Left colon (tissue), 2 donors: ENCODE measurements at regions not wholly inside any gene's neighbourhood (a gene's known extent, or its start where the extent isn't known, plus 50 kb on each side); places are given as distances from the start of the nearest gene placed in this dataset.
A peak's percentile ranks its signal among the peaks of the same experiment; 100 is the strongest.

Experiments used
- ATAC-seq: fragments of 200-7000 bp; cut with Tn5 transposase; one replicate; pipeline ENCODE4 v1.9.1; 2020; ENCODE audit warnings: mild to moderate bottlenecking, moderate library complexity
- DNase-seq, 2 donors: peaks; one replicate each; pipeline ENCODE4 v3.0.0-alpha.2; 2020
- intact Hi-C, 2 donors: fragments of 100-400 bp; cut with DNase I in 1 of 2; cut with micrococcal nuclease in 1 of 2; formaldehyde crosslinking; loops; one replicate each; pipeline versions ENCODE4 v1.11.2 to v1.14.0; 2022; cut with DNase I, micrococcal nuclease
- donor health status: DM: no; HTN: no; CAD: no.
- donor health status: DM: yes; HTN: yes; CAD: no.

GRCh38 chr5:72628771-72629371 is 121.7 kb upstream of the ZNF366 start:
- peak; percentile 97 for ATAC-seq
- DNase-seq, result no peak
- intact Hi-C loops, result no loop called here

- intact Hi-C loops, result no loop called here
- DNase-seq, result no peak
- ATAC-seq, result no peak
Measured at GRCh38 chr5:72625332-72625731, 118.1 kb upstream of the ZNF366 start.

- intact Hi-C loops, result no loop called here
- no peak for DNase-seq
- ATAC-seq, result no peak
Measured at GRCh38 chr5:72624641-72625236, 117.5 kb upstream of the ZNF366 start.

- ATAC-seq (no peak), DNase-seq (no peak)
- intact Hi-C loops, result no loop called here
Measured at GRCh38 chr5:72623936-72624335, 116.7 kb upstream of the ZNF366 start.

GRCh38 chr5:72623323-72623722 is 116.1 kb upstream of the ZNF366 start:
- intact Hi-C loops, result no loop called here
- DNase-seq, result no peak
- no peak for ATAC-seq

GRCh38 chr5:72622170-72622760 is 115.1 kb upstream of the ZNF366 start:
- ATAC-seq (no peak), DNase-seq (no peak)
- intact Hi-C loops, result no loop called here

DNA sequence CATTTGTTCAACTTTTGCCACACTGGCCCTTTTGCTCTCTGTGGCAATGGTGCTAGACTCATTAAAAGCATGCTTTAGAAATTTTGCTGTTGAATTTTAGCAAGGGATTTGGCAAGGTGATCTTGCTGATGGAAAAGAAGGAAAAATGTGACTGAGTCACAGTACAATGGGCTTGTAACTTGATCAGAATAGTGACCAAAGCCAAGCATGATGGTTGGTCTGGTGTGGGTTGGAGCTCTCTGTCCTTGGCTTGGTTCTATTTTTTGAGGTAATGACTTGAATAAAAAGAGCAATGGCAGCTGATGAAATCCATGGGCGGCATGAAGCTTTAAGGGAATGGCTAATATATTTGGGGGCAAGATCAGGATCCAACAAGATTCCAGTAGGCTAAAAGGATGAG is 114.4 kb upstream of the ZNF366 start:
- DNase-seq (no peak), ATAC-seq (no peak)
- intact Hi-C loops, result no loop called here

- intact Hi-C loops, result no loop called here
- ATAC-seq (no peak), DNase-seq (no peak)
Measured at GRCh38 chr5:72619677-72620076, 112.5 kb upstream of the ZNF366 start.

DNA sequence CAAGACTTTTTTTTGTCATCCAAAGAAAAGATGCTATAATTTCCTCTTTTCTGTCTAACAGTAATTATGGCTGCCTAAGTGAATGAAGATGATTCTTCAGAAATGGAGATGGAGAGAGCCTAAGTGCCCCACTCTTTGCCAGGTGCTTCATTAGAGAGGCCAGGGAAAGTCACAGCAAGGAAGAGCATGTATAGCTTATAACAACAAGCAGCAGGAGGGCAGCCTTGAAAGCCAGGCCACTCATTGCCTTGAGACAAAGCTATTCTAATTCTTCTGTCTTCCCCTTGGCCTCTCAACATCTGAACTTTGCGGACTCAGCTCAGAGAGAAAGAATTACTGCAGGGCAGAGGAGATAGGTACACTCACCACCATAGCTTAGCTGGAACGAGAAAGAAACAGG is 112.0 kb upstream of the ZNF366 start:
- intact Hi-C loops, result no loop called here
- ATAC-seq (no peak), DNase-seq (no peak)

DNA sequence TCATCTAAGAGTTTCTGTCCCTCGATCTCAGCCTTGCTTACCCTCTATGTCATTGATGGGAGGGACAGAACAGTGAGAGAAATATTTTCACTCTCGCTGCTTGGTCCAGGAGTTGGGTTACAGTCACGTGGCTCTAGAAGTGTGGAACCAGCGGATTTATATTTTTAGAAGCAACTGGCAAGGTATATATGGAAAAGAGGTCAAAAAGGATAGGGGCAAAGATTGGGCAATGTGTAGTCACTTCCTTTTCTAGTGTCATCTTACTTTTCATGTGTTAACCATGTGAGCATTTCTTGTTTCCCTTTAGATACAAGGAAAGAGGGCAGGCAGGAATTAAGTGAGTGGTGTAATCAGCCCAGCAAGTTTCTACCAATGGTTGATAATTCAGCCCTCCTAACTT is 111.5 kb upstream of the ZNF366 start:
- ATAC-seq, result no peak
- intact Hi-C loops, result no loop called here
- no peak for DNase-seq

DNA sequence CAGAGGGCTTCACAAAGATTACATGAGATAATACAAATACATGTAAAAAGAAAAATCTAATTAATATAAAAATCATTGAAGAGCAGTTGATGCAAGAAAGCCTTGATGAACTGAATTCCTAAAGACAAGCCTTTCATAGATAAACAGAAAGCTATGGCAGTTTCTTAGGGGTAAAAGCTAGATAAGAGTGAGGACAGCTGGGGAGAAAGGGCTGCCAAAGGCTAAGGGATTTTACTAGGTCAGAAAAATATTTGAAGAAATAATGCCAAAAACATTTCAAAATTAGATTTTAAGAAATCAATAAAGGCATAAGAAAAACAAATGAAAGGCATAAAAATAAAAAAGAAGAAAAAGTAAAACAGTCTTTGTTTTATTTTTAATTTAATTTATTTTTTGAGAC is 107.9 kb upstream of the ZNF366 start:
- intact Hi-C loops, result no loop called here
- ATAC-seq (no peak), DNase-seq (no peak)

DNA sequence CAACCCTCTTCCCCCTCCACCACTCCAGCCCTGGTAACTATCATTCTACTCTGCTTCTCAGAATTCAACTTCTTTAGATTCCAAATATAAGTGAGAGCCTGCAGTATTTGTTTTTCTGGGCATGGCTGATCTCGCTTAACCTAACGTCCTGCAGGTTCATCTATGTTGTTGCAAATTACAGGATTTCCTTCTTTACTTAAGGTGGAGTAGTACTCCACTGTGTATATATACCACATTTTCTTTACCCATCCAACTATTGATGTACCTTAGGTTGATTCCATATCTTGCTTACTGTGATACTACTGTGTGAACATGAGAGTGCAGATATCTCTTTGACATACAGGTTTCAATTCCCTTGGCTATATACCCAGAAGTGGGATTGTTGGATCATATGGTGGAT is 106.3 kb upstream of the ZNF366 start:
- peak; percentile 92 for ATAC-seq
- intact Hi-C loops, result no loop called here
- DNase-seq, result no peak

DNA sequence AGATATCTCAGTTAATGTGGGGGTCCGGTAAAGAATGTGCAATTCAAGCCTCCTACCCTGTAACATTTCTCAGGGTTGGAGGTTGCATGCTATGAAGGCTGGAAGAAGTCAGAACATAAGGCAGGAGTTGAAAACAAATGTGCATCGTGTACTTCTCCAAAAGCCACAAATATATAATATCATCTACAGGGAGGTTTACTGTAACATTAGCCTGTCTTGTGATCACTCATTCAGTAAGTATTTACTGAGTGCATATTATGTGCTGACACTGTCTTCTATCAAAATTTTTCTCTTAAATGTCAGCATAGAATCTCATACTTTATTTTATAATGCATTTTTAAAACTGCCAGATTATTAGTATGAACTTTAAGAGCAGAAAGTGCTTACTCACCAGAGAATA is 105.6 kb upstream of the ZNF366 start:
- no peak for ATAC-seq
- DNase-seq, result no peak
- intact Hi-C loops, result no loop called here

GRCh38 chr5:72611118-72611730 is 104.0 kb upstream of the ZNF366 start:
- intact Hi-C loops, result loop anchor here in 1 of 2 donors (2.0 kb wide), 1 partner anchor 208 kb away; no protein-coding TSS in a partner anchor
- peak; percentile 71 to 80 for DNase-seq

DNA sequence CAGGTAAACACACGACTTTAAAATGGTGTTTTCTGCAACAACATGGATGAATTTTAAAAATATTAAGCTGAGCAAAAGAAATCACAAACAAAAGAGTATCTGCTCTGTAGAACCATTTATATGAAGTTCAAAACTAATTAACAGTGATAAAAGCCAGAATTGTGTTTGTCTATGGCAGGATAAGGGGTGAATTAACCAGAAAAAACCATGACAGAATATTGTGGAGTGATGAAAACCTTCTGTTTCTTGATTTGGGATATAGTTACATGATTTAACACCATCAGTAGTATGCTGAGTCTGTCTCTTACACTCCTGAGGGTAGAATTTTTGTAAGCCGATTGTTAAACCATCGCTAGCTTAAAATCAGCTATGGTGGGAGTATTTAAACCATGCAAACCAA is 101.7 kb upstream of the ZNF366 start:
- no peak for ATAC-seq
- intact Hi-C loops, result no loop called here
- DNase-seq, result no peak

More at GRCh38 chr5:72611118-72611730, 104.0 kb upstream of the ZNF366 start:
- ATAC-seq, result peak; percentile 87

GRCh38 chr5:72608297-72608696 is 101.1 kb upstream of the ZNF366 start:
- no peak for DNase-seq
- no peak for ATAC-seq
- intact Hi-C loops, result no loop called here

DNA sequence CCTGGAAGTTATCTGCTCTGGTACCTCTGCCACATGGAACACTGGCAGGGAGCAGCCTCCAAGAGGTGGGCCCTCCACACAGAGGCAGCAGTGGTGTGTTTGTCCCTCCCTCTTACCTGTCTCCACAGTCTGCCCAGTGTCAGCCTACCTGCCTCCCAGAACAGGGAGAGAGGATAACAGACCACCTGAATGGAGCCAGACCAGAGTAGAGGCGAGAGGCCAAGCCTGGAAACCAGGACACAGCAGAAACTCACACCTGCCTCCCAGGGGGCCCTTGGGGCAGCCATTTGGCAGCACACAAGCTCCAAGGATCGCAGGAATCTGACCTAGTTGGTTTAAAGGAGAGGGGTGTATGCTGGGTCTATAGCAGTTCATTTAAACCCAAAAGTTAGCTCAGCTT is 100.2 kb upstream of the ZNF366 start:
- DNase-seq (no peak), ATAC-seq (no peak)
- intact Hi-C loops, result no loop called here

- ATAC-seq (no peak), DNase-seq (no peak)
- intact Hi-C loops, result no loop called here
Measured at GRCh38 chr5:72606525-72606924, 99.3 kb upstream of the ZNF366 start.

- ATAC-seq (no peak), DNase-seq (no peak)
- intact Hi-C loops, result no loop called here
Measured at GRCh38 chr5:72605632-72606031, 98.4 kb upstream of the ZNF366 start.

- intact Hi-C loops, result no loop called here
- ATAC-seq, result no peak
- no peak for DNase-seq
Measured at GRCh38 chr5:72604798-72605154, 97.6 kb upstream of the ZNF366 start.
